Neural progenitor cell (in vitro differentiated cells): ENCODE measurements at regions not wholly inside any gene's neighbourhood (a gene's known extent, or its start where the extent isn't known, plus 50 kb on each side); places are given as distances from the start of the nearest gene placed in this dataset.

Source experiments
- EZH2 ChIP-seq: fragments of 200-600 bp; sonication (generic); IDR thresholded peaks from 2 replicates; pipeline ENCODE4 v1.6.1; 2017; ENCODE audit warnings: antibody characterized with exemption, mild to moderate bottlenecking, moderate library complexity
- TF ChIP-seq, protein P1 (sequence below): fragments of 200-600 bp; sonication (generic); IDR thresholded peaks from 2 replicates; pipeline ENCODE4 v1.5.1; 2017; ENCODE audit warnings: antibody characterized with exemption, mild to moderate bottlenecking

DNA sequence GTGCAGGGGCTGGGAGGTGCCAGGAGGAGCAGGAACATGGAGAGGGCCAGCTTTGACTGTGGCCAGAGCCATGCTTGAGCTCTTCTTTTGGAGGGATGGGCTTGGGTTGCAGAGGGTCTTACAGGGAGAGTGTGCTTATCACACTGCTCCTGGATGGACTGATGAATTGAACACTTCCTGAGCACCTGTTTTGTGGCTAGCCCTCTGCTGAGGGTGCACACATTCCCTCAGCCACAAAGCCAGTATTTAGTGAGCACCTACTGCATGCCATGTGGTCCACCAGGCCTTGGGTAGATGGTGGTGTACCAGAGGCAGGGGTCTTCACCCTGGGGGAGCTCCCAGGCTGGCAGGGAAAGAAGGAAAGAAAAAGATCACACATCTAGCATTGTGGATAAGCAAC lies 118.9 kb downstream of the SLC25A47 start:
- TF ChIP-seq EZH2, result no peak
- TF ChIP-seq, protein P1, sequence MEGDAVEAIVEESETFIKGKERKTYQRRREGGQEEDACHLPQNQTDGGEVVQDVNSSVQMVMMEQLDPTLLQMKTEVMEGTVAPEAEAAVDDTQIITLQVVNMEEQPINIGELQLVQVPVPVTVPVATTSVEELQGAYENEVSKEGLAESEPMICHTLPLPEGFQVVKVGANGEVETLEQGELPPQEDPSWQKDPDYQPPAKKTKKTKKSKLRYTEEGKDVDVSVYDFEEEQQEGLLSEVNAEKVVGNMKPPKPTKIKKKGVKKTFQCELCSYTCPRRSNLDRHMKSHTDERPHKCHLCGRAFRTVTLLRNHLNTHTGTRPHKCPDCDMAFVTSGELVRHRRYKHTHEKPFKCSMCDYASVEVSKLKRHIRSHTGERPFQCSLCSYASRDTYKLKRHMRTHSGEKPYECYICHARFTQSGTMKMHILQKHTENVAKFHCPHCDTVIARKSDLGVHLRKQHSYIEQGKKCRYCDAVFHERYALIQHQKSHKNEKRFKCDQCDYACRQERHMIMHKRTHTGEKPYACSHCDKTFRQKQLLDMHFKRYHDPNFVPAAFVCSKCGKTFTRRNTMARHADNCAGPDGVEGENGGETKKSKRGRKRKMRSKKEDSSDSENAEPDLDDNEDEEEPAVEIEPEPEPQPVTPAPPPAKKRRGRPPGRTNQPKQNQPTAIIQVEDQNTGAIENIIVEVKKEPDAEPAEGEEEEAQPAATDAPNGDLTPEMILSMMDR, result no peak
